ENCODE measurements at regions not wholly inside any gene's neighbourhood (a gene's known extent, or its start where the extent isn't known, plus 50 kb on each side); places are given as distances from the start of the nearest gene placed in this dataset.

DNA sequence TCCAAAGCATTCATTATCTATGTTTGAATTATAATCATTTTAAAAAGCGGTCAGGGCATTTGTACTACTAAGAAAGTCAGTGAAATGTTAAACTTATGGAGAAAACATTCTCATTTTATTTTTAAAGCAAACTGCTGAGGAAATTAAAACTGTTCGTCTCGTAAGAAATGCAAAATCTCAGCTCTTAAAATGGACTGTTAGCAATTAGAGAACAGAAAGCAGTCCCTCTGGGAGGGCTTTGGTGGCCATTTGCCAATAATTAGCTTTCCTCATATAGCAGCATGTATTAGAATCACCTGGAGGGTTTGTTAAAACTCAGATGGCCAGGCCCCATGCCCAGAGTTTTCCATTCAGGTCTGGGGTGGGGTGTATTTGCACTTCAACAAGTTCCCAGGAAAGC, 120.7 kb upstream of the RASEF start:
- peaks cover 0 to 6% (median 0%) of the 10 kb centered on the region in 4 donors for H3K4me1 ChIP-seq
- intact Hi-C loops (cut with DNase I; ENCODE audit: low total_unique reads), result no loop called here
- H3K27me3 ChIP-seq, result no peaks in the 10 kb centered on the region
- TF ChIP-seq POLR2A (IDR thresholded peaks at IDR 0.05) (no peak), POLR2AphosphoS5 (IDR thresholded peaks at IDR 0.05) (no peak)
- TF ChIP-seq, protein P1, sequence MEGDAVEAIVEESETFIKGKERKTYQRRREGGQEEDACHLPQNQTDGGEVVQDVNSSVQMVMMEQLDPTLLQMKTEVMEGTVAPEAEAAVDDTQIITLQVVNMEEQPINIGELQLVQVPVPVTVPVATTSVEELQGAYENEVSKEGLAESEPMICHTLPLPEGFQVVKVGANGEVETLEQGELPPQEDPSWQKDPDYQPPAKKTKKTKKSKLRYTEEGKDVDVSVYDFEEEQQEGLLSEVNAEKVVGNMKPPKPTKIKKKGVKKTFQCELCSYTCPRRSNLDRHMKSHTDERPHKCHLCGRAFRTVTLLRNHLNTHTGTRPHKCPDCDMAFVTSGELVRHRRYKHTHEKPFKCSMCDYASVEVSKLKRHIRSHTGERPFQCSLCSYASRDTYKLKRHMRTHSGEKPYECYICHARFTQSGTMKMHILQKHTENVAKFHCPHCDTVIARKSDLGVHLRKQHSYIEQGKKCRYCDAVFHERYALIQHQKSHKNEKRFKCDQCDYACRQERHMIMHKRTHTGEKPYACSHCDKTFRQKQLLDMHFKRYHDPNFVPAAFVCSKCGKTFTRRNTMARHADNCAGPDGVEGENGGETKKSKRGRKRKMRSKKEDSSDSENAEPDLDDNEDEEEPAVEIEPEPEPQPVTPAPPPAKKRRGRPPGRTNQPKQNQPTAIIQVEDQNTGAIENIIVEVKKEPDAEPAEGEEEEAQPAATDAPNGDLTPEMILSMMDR (IDR thresholded peaks at IDR 0.05), result no peak
- H3K36me3 ChIP-seq, result no peaks in the 10 kb centered on the region
- no peak overlapping the region for H3K4me3 ChIP-seq
- no peak overlapping the region for H3K27ac ChIP-seq
- H3K9me3 ChIP-seq, result no peaks in the 10 kb centered on the region
- WGBS, 5 donors, result 34 to 77% (median 70%) methylated on average over 3 of the region's 3 CpGs
- DNase-seq, result no peak

DNA sequence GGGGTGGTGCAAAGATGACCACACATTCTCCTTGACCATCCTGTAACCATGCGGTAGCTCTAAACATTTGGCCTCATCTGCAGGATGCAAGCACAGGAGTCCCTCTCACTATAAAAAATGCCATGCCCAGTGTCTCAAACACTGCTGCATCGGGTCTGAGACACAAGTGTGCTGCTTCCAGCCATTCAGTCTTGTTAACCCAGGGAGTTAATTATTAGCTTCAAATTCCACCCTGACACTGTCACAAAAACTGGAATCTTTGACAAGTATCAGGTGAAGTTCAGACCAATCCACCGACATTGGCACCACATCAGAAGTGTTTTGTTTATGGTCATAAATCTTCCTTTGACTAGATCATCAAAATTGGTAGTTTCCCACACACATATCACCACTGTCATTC, 119.1 kb upstream of the RASEF start:
- intact Hi-C loops (cut with DNase I; ENCODE audit: low total_unique reads), result no loop called here
- peaks cover 0 to 3% (median 0%) of the 10 kb centered on the region in 4 donors for H3K9me3 ChIP-seq
- H3K27me3 ChIP-seq, result no peaks in the 10 kb centered on the region
- H3K36me3 ChIP-seq, result no peaks in the 10 kb centered on the region
- 43 to 65% (median 56%) methylated on average over 3 of the region's 3 CpGs for WGBS, 5 donors
- DNase-seq, result no peak
- H3K4me3 ChIP-seq, result no peak overlapping the region
- no peak for TF ChIP-seq EP300 (IDR thresholded peaks at IDR 0.05)
- no peak for TF ChIP-seq POLR2A (IDR thresholded peaks at IDR 0.05)
- TF ChIP-seq, protein P1 (IDR thresholded peaks at IDR 0.05), result no peak
- no peak for TF ChIP-seq POLR2AphosphoS5 (IDR thresholded peaks at IDR 0.05)
- no peak overlapping the region for H3K27ac ChIP-seq
- peaks cover 0 to 6% (median 0%) of the 10 kb centered on the region in 4 donors for H3K4me1 ChIP-seq

DNA sequence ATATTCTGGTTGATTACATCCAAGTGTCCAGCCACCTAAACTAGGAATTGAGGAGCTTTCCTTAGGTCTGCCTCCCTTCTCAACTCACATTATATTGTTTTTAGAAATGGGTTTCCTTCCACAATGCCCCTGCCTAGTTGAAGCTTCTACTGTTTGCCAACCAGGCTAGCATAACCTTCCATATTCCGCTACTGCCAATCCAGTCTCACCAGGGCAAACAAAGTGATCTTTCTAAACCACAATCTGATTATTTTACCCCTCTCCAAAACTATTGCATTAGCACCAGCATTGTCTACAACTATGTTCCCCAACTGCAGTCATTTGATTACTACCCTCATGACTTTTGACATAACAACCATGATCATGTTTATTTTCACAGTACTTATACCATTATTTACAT, 115.8 kb upstream of the RASEF start:
- H3K4me3 ChIP-seq, result no peak overlapping the region
- WGBS, 5 donors, result 92 to 100% (median 97%) methylated on average over 1 of the region's 1 CpG

DNA sequence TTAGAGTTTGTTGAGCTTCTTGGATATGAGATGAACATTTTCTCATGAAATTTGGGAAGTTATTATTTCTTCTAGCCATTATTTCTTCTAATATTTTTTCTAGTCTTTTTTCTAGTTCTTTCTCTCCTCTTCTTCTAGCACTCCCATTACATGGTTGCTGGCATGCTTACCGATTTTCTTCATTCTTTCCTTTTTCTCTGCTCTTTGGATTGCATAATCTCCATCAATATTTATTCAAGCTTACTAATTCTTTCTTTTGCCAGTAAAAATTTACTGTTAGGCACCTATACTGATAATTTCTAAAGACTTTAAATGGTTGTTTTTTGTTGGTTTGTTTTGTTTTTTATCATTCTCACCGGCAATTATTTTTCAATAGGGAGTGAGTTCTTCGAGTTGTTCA, 114.8 kb upstream of the RASEF start:
- DNase-seq, result no peak
- peaks cover 0 to 32% (median 17%) of the 10 kb centered on the region in 4 donors for H3K9me3 ChIP-seq
- H3K36me3 ChIP-seq, result no peaks in the 10 kb centered on the region
- H3K27ac ChIP-seq, result no peak overlapping the region
- 90 to 95% (median 92%) methylated on average over 3 of the region's 3 CpGs for WGBS, 5 donors
- no peaks in the 10 kb centered on the region for H3K4me1 ChIP-seq
- H3K27me3 ChIP-seq, result no peaks in the 10 kb centered on the region
- H3K4me3 ChIP-seq, result no peak overlapping the region
- intact Hi-C loops (cut with DNase I; ENCODE audit: low total_unique reads), result no loop called here
- TF ChIP-seq POLR2AphosphoS5 (IDR thresholded peaks at IDR 0.05) (no peak), POLR2A (IDR thresholded peaks at IDR 0.05) (no peak), EP300 (IDR thresholded peaks at IDR 0.05) (no peak)
- TF ChIP-seq, protein P1 (IDR thresholded peaks at IDR 0.05), result no peak

More for the DNA sequence above, 115.8 kb upstream of the RASEF start:
- Histone ChIP-seq H3K9me3 (peaks cover 0 to 22% (median 8%) of the 10 kb centered on the region in 4 donors), H3K27me3 (no peaks in the 10 kb centered on the region), H3K4me1 (no peaks in the 10 kb centered on the region), H3K27ac (no peak overlapping the region), H3K36me3 (no peaks in the 10 kb centered on the region)
- intact Hi-C loops (cut with DNase I; ENCODE audit: low total_unique reads), result no loop called here
- TF ChIP-seq EP300 (IDR thresholded peaks at IDR 0.05) (no peak), POLR2AphosphoS5 (IDR thresholded peaks at IDR 0.05) (no peak), POLR2A (IDR thresholded peaks at IDR 0.05) (no peak)
- no peak for DNase-seq

DNA sequence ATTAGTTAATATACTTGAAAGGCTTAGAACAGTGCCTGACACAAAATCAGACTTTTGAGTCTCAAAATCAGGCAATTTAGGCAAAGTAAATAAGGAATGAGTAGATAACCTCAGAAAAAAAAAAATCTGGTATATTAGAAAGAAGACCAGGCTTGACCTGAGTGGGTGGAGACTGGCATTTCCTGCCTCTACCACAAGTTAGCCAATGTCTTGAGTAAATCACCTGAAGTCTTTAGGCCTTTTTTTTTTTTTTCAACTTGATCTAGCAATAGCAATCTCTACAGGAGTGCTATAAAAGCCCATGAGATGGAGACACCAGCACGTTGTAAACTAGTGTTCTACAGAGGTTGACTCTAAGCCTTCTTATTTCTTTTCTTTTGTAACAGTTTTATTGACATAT, 104.2 kb upstream of the RASEF start:
- H3K9me3 ChIP-seq, result peaks cover 0 to 13% (median 2%) of the 10 kb centered on the region in 4 donors
- intact Hi-C loops (cut with DNase I; ENCODE audit: low total_unique reads), result no loop called here
- H3K4me1 ChIP-seq, result peaks cover 0 to 4% (median 0%) of the 10 kb centered on the region in 4 donors
- no peaks in the 10 kb centered on the region for H3K36me3 ChIP-seq
- peak overlapping the region in 4 of 5 donors; percentile 2 to 61 (median 40) for H3K27ac ChIP-seq
- DNase-seq, result peak in 1 of 2 donors; percentile 11
- WGBS, 5 donors, result 30 to 43% (median 37%) methylated on average over 1 of the region's 1 CpG
- no peak overlapping the region for H3K4me3 ChIP-seq
- no peaks in the 10 kb centered on the region for H3K27me3 ChIP-seq
- TF ChIP-seq POLR2AphosphoS5 (IDR thresholded peaks at IDR 0.05) (no peak), POLR2A (IDR thresholded peaks at IDR 0.05) (no peak)

Data from stomach (tissue), 8 donors.